Vagina (tissue), 2 donors: ENCODE measurements at regions not wholly inside any gene's neighbourhood (a gene's known extent, or its start where the extent isn't known, plus 50 kb on each side); places are given as distances from the start of the nearest gene placed in this dataset.

Source experiments
- CTCF ChIP-seq, 3 experiments: fragments of 450-650 bp in 2 of 3; fragments of 200-600 bp in 1 of 3; sonication (generic) in 1 of 3; IDR thresholded peaks; one replicate each; pipeline ENCODE4 v1.5.1; 2017 to 2019; ENCODE audit warnings: antibody characterized with exemption in 3 of 3, mild to moderate bottlenecking in 2 of 3, moderate library complexity in 2 of 3
- POLR2A ChIP-seq, 2 donors: fragments of 450-650 bp; IDR thresholded peaks; one replicate each; pipeline ENCODE4 v1.6.1; 2017; ENCODE audit warnings: antibody characterized with exemption in 2 of 2, mild to moderate bottlenecking in 2 of 2, moderate library complexity in 2 of 2
- POLR2AphosphoS5 ChIP-seq, 2 donors: sonication (generic); formaldehyde crosslinking; IDR thresholded peaks; one replicate each; pipeline ENCODE4 v1.9.0; 2017; ENCODE audit warnings: antibody characterized with exemption in 2 of 2, mild to moderate bottlenecking in 2 of 2, low read depth in 1 of 2; ENCODE audit not compliant: insufficient read depth in 1 of 2

GRCh38 chr7:79749856-79750255 is 296.4 kb upstream of the MAGI2 start:
- TF ChIP-seq CTCF (IDR thresholded peaks at IDR 0.05) (no peak), POLR2A (IDR thresholded peaks at IDR 0.05) (no peak), POLR2AphosphoS5 (IDR thresholded peaks at IDR 0.05; ENCODE audit: insufficient read depth in 1 of 2, low read depth in 1 of 2) (no peak)
